GM21717 (cell line): ENCODE measurements at regions not wholly inside any gene's neighbourhood (a gene's known extent, or its start where the extent isn't known, plus 50 kb on each side); places are given as distances from the start of the nearest gene placed in this dataset.

ENCODE experiments used
- ATAC-seq: cut with Tn5 transposase; IDR thresholded peaks from one replicate; pipeline ENCODE4 v1.9.1; 2021; ENCODE audit warnings: mild to moderate bottlenecking, moderate library complexity; ENCODE audit not compliant: unreplicated experiment

DNA sequence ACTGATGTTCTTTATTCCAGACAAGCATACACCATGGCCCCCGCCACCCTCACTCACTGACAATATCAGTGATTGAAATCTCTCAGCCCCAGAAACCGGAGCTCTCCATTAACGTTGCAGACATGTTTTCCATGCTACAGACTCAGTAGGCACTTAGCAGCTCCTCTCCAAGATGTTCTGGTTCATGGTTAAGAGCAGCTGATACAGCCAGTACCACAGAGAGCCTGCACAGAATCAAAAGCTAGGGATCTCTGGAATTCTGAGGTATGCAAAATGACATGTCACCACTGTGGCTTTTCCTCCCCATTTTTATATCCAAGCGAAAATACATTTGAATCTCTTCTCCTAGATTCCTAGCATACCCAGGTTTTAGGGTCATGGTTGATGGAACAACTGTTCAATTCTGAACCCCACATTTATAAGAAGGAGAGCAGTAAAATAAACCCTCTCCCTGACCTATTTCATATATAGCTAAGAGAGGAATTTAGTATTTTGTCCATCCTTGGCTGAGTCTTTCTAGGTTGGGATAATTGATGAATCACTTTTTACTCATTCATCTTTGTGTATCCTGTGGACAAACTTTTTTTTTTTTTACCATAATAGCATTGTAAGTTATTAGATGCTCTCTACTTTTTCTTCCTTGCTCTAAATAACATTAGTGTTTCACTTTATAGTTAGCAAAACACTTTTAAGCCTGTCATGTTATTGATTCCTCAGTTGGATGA lies 488.4 kb upstream of the PIK3C3 start:
- no peak for ATAC-seq

DNA sequence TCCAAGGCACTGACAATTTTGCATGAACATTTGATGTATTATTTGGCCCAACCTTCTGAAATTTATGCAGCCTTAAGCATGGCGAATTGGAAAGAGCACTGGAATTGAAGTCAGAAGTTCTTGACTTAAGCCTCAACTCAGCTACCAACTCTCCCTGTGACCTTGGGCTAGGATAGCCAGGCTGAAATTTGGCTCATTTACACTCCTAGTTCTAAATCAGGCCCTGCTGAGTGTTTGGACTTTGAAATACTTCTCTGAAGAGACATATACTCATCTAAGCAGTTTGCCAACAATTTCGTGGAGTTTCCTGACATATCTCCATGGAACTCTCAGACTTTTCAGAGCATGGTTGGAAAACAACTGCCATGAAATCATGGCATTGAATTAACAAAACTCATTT lies 489.6 kb upstream of the PIK3C3 start:
- ATAC-seq = no peak

DNA sequence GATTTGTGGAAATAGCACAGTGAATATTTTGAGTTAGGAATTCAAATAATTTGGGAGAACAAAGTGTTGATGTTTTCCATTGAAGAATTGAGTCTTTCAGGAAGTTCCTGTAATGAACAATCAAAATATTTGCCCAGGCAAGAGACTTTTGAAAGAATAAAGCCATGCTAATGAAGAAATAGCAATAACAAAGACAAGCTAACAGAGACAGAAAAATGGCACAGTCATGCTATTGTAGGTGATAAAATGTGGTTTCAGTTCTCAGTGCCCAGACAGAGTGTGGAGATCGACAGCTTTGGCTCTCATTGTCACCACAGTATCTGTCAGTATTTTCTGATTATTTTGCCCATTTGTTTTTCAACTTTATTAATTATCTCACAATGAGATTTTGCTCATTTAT lies 490.8 kb upstream of the PIK3C3 start:
- ATAC-seq = no peak

DNA sequence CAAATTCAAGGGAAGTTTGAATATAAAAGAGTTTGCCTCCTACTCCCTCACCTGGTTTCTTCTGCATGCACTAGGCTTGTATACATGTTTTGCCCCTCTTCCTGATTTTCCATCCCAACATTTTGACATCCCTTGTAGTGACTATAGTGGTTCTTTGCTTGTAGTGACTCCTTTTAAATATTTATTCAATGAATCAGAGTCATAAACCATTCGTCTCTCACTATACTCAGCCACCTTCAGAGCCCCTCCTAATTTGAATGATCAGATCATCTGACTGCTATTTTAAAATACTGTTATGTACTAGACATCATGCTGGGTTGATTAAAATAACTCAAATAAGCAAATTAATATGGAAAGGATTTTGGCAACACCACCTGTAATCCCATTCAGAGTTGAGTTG lies 492.1 kb upstream of the PIK3C3 start:
- no peak for ATAC-seq

DNA sequence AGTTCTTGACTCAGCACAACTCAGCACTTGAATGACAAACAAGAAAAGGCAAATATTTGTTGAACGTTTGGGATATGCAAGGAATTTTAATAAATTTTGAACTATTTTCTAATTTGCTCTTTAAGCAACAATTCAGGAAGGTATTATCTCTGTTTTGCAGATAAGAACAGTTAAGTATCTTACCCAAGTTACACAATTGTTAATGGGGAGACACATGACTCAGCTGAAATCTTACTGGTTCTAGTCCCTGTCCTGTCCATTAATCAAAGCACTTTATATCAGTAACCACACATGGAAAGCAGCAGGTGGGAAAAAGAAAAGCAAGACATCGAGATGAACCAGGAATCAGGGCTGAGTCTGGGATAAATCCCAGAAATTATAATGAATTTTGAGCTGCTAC lies 493.9 kb upstream of the PIK3C3 start:
- ATAC-seq = no peak

DNA sequence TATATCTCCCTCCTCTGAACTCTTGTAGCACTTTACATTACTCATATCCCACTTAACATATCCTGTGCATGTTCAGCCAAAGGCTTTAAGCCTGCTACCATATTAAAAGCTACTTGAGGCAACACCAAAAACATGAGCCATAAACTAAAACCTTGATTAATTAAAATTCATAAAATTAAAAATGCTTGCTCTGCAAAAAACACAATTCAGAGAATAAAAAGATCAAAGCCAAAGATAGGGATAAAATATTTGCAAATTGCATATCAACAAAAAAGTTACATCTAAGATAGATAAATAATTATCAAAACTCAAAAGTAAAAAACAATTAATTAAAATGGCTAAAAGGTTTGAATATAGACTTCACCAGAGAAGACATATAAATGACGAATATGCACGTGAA lies 495.4 kb upstream of the PIK3C3 start:
- no peak for ATAC-seq

DNA sequence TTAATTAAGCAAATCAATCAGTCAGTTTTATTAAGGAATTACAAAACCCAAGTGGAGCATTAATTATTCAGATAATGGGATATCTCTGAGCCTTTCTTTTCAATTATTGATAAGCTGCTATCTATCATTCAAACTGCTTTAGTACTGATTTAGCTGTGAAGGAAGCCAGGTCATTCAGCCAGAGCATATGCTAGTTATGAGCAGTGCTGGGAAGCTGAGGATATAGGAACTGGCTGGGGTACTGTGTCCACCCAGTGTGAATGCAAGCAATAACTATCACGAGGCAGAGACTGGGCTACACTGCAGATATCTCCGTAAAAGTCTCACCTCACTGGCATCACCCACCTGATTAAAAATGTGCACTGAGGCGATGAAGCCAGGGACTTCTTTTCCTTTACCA lies 496.7 kb upstream of the PIK3C3 start:
- no peak for ATAC-seq

DNA sequence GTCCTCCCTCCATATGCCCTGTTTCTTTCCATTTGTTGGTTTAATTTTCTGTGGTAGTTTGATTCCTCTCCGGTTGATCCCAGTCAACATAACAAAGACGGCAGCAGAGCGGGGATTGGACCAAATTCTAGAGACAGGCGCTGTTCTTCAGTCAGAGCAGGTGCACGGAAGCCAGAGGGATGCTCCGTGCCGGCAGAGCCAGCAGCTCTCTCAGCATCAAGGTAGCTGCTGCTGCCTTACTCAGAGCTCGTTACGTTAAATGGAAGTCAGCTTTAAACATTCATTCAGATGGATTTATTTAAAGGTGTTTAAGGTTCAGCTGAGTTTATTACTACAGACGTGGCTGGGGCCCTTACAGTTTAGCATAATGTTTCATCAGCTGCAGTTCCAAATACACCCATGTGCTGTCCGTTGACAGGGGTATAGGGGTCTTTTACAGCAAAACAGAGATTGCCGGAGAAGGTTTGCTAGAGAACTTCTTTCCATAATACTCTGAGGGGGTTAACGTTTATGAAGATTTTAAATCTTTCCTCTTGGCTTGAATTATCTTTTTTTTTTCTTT lies 497.2 kb upstream of the PIK3C3 start:
- ATAC-seq = no peak

DNA sequence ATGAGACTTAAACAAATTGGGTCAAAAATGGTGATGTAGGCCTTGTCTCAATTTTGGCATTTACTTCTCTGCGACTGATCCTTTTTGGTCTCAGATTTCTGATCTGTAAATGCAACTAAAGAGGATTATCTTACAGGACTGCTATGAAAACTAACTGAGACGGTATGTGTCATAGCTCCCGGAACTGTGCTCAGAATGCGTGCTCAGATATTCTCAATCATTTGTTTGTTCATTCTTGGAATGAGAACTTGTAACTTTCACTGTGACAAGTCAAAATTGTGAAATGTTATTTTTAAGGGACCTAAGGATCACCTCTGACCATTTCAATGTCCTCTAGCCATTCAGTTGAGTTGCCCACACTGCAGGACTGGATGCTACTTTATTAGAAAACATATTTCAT lies 498.2 kb upstream of the PIK3C3 start:
- no peak for ATAC-seq

DNA sequence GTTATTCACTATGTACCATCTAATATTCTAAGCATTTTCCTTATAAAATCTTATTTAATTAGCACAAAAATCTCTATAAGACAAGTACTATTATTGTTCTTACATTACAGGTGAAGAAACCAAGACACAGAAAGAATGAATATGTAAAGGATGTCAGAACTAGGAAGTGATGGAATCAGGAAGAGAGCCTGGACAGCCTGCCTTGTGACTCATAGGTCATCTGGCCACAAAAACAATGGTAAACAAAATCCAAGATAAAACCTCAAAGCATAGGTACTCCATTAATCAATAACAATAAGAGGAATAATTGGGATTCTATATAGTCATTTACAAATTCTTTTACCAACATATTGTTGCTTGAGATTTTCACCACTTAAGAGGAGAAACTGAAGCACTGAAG lies 505.4 kb upstream of the PIK3C3 start:
- no peak for ATAC-seq

DNA sequence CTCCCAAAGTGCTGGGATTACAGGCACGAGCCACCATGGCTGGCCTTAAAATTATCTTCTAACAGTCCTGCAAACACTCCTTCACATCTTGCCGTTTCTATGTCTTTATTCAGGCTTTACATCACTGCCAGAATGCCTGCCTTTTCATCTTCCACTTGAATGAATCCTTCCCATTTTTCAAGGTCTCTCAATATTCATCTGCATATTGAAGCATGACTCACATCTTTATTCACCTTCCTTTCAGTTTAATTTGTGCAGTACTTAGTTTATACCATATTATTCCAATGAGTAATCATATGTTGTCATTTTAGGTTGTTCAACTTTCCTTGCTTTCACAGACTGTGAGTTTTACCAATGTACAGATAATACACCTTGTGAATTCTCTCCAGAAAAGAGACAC lies 510.1 kb upstream of the PIK3C3 start:
- ATAC-seq = no peak

DNA sequence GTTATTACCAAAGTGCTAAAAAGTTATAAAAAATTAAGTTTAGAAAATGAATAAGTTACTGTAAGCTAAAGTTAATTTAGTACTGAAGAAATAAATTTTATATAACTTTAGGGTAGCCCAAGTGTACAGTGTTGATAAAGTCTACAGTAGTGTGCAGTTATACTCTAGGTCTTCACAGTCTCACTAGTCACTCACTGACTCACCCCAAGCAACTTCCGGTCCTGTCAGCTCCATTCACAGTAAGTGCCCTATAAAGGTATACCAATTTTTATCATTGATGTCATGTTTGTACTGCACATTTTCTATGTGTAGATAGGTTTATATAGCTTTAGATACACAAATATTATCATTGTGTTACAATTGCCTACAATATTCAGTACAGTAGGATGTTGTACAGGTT lies 518.3 kb upstream of the PIK3C3 start:
- no peak for ATAC-seq

DNA sequence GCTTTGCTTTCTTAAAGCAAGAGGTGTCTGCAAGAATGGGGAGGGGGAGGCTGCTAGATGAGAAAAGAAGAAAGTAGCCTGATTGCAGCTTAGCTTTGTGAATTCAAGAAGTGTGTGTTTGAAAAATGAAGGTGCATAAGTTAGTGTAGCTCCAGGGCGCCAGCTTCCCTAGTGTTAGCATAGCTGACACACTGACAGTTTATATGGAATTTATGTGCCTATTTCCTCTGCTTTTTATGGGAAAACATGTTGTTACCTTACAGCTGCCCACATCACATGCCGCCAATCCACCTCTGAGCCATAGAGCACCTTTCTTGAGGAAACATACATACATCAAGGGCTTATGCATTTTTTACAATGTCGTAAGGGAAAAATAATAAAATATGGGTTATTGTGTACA lies 536.4 kb upstream of the PIK3C3 start:
- no peak for ATAC-seq

DNA sequence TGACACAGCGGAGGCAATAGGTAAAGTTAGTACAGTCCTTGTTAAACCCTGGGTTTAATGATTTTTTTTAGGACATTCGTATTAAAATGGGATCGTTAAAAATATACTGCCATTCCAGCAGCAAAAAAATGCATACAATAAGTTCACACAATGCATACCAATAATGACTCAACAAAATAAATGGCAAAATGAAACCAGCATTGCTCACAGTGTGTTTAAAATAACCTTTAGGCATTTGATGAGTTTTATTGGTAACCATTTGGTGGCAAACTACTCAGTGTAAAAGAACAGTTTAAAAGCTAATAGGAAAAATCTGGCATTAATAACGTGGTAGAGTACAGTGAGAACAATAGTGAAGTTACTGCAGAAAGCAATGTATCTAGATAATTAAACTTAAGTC lies 539.0 kb upstream of the PIK3C3 start:
- no peak for ATAC-seq

DNA sequence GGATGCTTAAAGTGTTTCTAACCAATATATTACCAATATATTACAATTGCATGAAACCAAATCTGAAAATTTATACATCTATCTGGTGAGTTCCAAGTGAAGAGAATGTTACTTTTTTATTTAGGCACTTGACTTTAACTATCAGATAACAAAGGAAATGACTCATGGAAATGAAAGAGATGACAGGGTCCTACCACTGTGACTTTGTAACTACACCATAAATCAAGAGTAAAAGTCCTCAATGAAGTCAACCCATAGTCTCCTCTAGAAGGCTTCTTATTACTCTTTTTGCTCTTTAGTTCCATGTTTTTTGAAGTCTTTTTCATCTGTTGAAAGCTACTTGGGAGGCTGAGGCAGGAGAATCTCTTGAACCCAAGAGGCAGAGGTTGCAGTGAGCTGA lies 545.0 kb upstream of the PIK3C3 start:
- ATAC-seq = no peak

DNA sequence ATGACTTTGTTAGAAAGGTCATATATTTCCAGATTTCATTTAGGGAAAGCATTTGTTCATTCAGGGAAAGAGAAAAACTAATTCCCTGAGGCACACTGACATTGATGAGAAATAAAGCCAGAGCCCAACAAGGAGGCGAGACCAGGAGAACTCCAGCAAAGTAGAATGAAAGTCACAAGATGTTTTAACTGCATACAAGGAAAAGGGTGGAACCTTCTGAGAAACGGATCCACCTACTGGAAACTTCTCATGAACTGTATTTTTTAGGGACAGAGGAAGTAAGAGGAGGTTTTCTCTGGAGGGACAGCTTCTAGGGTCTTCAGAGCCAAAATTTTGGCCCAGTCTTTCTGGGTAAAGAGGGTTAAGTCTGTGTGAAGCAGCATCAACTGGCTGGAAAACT lies 548.2 kb upstream of the PIK3C3 start:
- no peak for ATAC-seq

DNA sequence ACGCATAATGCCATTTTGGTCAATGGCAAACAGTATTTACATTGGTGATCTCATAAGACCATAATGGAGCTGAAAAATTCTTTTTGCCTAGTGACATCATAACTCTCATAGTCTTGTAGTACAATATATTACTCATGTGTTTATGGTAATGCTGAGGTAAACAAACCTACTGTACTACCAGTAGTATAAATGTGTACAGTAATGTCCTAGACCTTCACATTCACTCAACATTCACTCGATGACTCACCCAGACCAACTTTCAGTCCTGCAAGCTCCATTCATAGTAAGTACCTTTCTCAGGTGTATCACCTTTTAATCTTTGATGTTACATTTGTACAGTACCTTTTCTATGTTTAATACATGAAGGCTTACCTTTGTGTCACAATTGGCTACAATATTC lies 558.2 kb upstream of the PIK3C3 start:
- no peak for ATAC-seq

DNA sequence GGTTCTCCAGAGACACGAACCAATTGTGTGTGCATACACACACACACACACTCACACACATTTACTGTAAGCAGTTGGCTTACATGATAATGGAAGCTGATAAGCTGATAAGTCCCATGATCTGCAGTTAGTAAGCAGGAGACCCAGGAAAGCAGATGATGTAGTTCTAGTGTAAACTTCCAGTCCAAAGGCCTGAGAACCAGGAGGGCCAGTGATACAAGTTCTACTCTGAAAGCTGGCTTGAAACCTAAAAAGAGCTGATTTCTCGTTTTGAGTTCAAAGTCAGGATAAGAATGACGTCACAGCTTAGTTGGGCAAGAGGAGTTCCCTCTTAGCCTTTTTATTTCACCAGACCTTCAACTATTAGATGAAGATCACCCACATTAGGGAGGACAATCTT lies 558.8 kb upstream of the PIK3C3 start:
- ATAC-seq = no peak

DNA sequence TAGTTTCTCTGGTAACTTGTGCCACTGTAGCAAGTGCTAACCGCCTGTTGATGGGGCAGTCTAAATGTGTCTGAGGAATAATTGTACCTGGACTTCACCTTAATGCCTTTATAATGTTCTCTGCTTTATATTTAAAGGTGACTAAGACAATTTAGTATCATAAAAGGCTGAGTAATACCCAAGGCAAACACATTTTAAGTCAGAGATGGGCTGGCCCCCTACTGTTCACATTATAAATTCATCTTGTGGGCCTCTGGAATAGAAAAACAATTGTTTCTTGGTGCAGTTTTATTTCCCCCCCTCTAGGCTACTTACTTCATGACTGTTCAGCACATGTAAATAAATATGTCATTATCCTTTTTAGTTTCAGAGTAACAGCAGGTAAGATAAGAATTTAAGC lies 559.3 kb upstream of the PIK3C3 start:
- ATAC-seq = no peak

DNA sequence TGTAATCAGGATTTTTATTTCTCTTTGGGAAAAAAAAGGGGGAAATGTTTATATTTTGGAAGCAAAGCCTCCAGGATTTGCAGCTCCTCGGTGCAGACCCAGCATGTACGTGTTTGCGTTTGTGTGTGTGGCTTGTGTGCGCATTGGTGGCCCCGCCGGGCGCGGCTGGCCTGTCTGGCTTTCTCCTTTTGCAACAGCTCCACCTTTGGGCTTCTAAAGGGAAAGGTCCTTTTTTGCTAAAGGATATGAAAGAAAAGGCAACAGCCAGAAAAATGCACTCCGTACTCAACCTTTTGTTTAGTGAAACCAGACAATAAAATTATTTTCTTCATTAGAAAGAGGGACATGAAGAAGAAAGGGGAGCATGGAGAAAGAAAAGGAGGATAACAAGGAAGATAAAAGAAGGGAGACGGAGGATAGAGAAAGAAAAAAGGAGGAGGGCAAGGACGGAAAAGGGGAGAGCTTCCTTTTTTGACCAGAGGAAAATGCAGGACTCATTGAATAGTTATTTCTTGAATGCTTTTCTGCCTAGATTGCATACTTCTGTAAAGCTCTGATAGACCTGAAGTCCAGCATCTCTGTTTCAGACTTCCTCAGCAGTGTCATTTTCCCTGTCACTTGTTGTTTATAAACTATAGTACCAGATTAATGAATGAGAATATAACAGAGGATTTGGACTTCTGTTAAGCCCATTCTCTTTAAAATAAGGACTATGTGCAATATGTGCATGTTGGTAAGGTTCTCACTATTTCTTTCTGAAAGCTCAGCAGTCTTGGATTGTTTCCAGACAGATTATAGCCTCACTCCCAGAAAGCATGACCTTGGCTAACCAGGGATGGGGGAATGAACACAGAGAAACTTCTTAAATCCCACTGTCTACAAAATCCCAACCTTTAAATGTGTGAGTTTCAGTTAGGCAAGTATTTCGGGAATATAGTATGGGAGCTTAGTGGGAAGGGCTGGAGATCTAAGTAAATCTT lies 563.1 kb upstream of the PIK3C3 start:
- peak; percentile 46 for ATAC-seq

DNA sequence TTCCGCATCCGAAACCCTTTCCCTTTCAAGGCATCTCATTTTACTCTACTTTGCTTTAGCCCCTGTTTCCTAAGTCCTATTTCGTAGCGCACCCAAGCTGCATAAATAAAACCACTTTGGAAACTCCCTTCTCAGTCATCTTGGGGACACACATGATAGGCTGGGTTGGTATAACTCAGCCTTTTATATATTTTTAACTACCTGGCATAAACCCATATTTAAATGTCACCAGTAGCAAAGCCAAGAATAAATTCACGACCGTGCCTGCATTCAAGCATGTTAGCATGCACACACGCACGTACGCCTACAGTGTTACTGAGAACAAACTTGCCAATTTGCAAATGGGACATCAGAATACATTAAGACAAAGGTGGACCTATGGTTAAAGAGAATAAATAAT lies 564.7 kb upstream of the PIK3C3 start:
- peak; percentile 74 for ATAC-seq

DNA sequence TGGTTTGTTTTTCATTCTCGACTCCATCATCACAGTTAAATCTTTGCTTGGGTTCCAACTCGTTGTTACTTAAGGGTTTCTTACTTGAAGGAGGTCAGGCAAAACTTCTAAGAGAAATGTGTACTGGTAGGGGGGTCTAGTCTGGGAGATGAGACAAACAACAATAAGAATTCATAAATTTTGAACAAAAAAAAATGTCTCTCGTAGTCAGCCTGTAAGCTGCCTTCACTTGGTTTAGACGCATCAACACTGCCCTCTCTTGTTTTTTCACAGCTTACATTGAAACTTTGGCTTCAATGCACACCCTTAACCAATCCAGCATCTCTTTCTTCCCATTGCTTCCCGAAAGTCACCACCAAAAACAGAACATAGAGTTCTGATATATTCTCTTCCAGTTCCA lies 576.4 kb upstream of the PIK3C3 start:
- ATAC-seq = no peak
